ENCODE measurements at regions not wholly inside any gene's neighbourhood (a gene's known extent, or its start where the extent isn't known, plus 50 kb on each side); places are given as distances from the start of the nearest gene placed in this dataset.

- no peak for DNase-seq (ENCODE audit: low spot score)
- no peaks in the 10 kb centered on the region for H3K79me2 ChIP-seq
- no peak overlapping the region for H3K4me2 ChIP-seq
- no peak overlapping the region for H3K27ac ChIP-seq
- no peaks in the 10 kb centered on the region for H3K9me2 ChIP-seq (replicated peaks; ENCODE audit: insufficient read depth)
- H3K36me3 ChIP-seq (replicated peaks; ENCODE audit: insufficient read depth, low read depth): no peaks in the 10 kb centered on the region
- H3K4me3 ChIP-seq: no peak overlapping the region
- no peaks in the 10 kb centered on the region for H3K9me3 ChIP-seq (ENCODE audit: low read depth)
- TF ChIP-seq CTCF (IDR thresholded peaks at IDR 0.05; ENCODE audit: poor library complexity) (no peak), EZH2phosphoT487 (IDR thresholded peaks at IDR 0.05; ENCODE audit: low read depth, severe bottlenecking, unreplicated experiment) (no peak), EZH2 (IDR thresholded peaks at IDR 0.05; ENCODE audit: borderline replicate concordance) (no peak)
- 93% methylated on average over 2 of the region's 2 CpGs for WGBS (ENCODE audit: low lambda C conversion rate, missing lambda C conversion rate)
- H3K27me3 ChIP-seq: no peaks in the 10 kb centered on the region
- H3K4me1 ChIP-seq (ENCODE audit: insufficient read depth): no peaks in the 10 kb centered on the region
- H4K20me1 ChIP-seq (ENCODE audit: insufficient read depth, poor library complexity, severe bottlenecking): no peaks in the 10 kb centered on the region
- H2AFZ ChIP-seq: no peak overlapping the region
Observed at GRCh38 chr5:90071656-90072055, 337.9 kb downstream of the CETN3 start.

GRCh38 chr5:90071066-90071465 is 338.5 kb downstream of the CETN3 start:
- no peaks in the 10 kb centered on the region for H3K79me2 ChIP-seq

GRCh38 chr5:90066920-90067319 is 342.6 kb downstream of the CETN3 start:
- Histone ChIP-seq H3K27ac (no peak overlapping the region), H3K4me1 (ENCODE audit: insufficient read depth) (no peaks in the 10 kb centered on the region), H2AFZ (no peak overlapping the region), H3K9me2 (replicated peaks; ENCODE audit: insufficient read depth) (no peaks in the 10 kb centered on the region), H3K4me2 (no peak overlapping the region), H3K36me3 (replicated peaks; ENCODE audit: insufficient read depth, low read depth) (no peaks in the 10 kb centered on the region), H3K79me2 (no peaks in the 10 kb centered on the region), H3K27me3 (no peaks in the 10 kb centered on the region), H4K20me1 (ENCODE audit: insufficient read depth, poor library complexity, severe bottlenecking) (no peaks in the 10 kb centered on the region), H3K4me3 (no peak overlapping the region), H3K9me3 (ENCODE audit: low read depth) (no peaks in the 10 kb centered on the region)
- 94% methylated on average over 2 of the region's 2 CpGs for WGBS (ENCODE audit: low lambda C conversion rate, missing lambda C conversion rate)
- DNase-seq (ENCODE audit: low spot score): no peak
- no peak for TF ChIP-seq EZH2 (IDR thresholded peaks at IDR 0.05; ENCODE audit: borderline replicate concordance)
- no peak for TF ChIP-seq CTCF (IDR thresholded peaks at IDR 0.05; ENCODE audit: poor library complexity)
- TF ChIP-seq EZH2phosphoT487 (IDR thresholded peaks at IDR 0.05; ENCODE audit: low read depth, severe bottlenecking, unreplicated experiment): no peak

More at GRCh38 chr5:90071066-90071465, 338.5 kb downstream of the CETN3 start:
- Histone ChIP-seq H3K4me3 (no peak overlapping the region), H3K27me3 (no peaks in the 10 kb centered on the region), H3K4me1 (ENCODE audit: insufficient read depth) (no peaks in the 10 kb centered on the region), H3K4me2 (no peak overlapping the region), H2AFZ (no peak overlapping the region), H3K27ac (no peak overlapping the region), H4K20me1 (ENCODE audit: insufficient read depth, poor library complexity, severe bottlenecking) (no peaks in the 10 kb centered on the region), H3K9me2 (replicated peaks; ENCODE audit: insufficient read depth) (no peaks in the 10 kb centered on the region), H3K36me3 (replicated peaks; ENCODE audit: insufficient read depth, low read depth) (no peaks in the 10 kb centered on the region), H3K9me3 (ENCODE audit: low read depth) (no peaks in the 10 kb centered on the region)
- WGBS (ENCODE audit: low lambda C conversion rate, missing lambda C conversion rate): 35% methylated on average over 1 of the region's 1 CpG
- TF ChIP-seq EZH2phosphoT487 (IDR thresholded peaks at IDR 0.05; ENCODE audit: low read depth, severe bottlenecking, unreplicated experiment) (no peak), CTCF (IDR thresholded peaks at IDR 0.05; ENCODE audit: poor library complexity) (no peak), EZH2 (IDR thresholded peaks at IDR 0.05; ENCODE audit: borderline replicate concordance) (no peak)
- no peak for DNase-seq (ENCODE audit: low spot score)
